ENCODE measurements at regions not wholly inside any gene's neighbourhood (a gene's known extent, or its start where the extent isn't known, plus 50 kb on each side); places are given as distances from the start of the nearest gene placed in this dataset.

DNA sequence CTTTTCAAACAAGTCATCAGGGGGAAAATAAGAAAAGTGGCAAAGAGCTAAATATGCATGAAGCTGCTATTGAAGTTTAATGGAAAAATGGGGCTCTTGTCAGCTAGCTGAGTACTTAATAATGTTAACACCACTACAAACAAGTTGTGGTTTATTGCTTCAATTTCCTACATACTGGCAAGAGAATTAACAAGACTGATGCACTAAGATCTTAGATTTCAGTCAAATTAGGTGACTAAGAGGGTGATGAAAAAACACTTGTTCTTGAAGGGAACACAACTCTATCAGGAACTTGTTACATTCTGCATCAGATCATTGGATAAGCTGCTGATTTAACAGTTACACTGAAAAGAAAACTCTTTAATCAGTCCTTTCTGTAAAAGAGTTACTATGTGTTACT, 234.6 kb upstream of the AFF2 start:
- no peaks in the 10 kb centered on the region for H3K27me3 ChIP-seq (ENCODE audit: low read depth)
- no peak overlapping the region for H3K27ac ChIP-seq (replicated peaks)
- intact Hi-C loops (cut with micrococcal nuclease): no loop called here
- H3K36me3 ChIP-seq: no peaks in the 10 kb centered on the region
- TF ChIP-seq, protein P1, sequence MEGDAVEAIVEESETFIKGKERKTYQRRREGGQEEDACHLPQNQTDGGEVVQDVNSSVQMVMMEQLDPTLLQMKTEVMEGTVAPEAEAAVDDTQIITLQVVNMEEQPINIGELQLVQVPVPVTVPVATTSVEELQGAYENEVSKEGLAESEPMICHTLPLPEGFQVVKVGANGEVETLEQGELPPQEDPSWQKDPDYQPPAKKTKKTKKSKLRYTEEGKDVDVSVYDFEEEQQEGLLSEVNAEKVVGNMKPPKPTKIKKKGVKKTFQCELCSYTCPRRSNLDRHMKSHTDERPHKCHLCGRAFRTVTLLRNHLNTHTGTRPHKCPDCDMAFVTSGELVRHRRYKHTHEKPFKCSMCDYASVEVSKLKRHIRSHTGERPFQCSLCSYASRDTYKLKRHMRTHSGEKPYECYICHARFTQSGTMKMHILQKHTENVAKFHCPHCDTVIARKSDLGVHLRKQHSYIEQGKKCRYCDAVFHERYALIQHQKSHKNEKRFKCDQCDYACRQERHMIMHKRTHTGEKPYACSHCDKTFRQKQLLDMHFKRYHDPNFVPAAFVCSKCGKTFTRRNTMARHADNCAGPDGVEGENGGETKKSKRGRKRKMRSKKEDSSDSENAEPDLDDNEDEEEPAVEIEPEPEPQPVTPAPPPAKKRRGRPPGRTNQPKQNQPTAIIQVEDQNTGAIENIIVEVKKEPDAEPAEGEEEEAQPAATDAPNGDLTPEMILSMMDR (IDR thresholded peaks at IDR 0.05; ENCODE audit: borderline replicate concordance): no peak
- H3K4me3 ChIP-seq: no peak overlapping the region
- no peaks in the 10 kb centered on the region for H3K9me3 ChIP-seq (replicated peaks)
- no peak for DNase-seq
- H3K4me1 ChIP-seq: no peaks in the 10 kb centered on the region

DNA sequence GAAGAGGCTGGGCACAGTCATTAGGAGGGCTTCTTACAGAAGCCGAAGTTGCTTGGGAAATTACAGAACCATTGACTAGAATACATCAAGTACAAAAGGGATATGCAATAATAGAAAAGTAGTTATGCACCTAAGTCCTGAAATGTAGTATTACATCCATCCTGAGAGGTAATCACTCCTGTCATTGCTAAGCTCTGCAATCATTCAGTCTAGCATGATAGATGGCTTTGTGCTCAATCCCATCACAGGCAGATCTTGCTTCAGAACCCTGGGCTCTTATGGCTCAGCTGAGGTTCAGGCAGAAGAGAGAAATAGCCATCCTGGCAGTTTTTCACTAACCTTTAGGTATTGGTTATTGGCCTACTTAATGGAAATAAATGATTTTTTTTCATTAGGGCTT, 231.7 kb upstream of the AFF2 start:
- Histone ChIP-seq H3K4me1 (no peaks in the 10 kb centered on the region), H3K27ac (replicated peaks) (no peak overlapping the region), H3K36me3 (no peaks in the 10 kb centered on the region), H3K4me3 (no peak overlapping the region), H3K9me3 (replicated peaks) (no peaks in the 10 kb centered on the region), H3K27me3 (ENCODE audit: low read depth) (no peaks in the 10 kb centered on the region)
- TF ChIP-seq, protein P1 (IDR thresholded peaks at IDR 0.05; ENCODE audit: borderline replicate concordance): no peak
- DNase-seq: no peak
- intact Hi-C loops (cut with micrococcal nuclease): no loop called here

DNA sequence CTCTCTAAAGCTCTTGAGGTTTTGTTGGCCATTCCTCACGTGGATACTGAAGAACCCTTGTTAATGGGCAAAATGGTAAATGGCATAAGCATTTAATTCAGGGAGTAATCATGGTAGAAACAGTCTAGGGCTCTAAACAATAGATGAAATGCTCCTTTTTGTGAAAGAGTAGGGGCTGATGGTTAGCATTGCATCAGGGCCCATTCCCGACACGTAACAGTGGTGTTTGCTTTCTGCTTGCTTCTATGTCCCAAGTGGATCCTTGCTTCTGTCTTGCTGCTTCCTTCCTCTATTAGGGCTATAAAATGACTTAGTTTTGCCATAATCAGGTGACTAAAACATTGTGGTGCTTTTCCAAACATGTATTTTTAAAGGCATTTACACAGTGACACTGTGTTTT, 230.9 kb upstream of the AFF2 start:
- no peak for DNase-seq
- Histone ChIP-seq H3K9me3 (replicated peaks) (no peaks in the 10 kb centered on the region), H3K4me3 (no peak overlapping the region), H3K27ac (replicated peaks) (no peak overlapping the region), H3K4me1 (no peaks in the 10 kb centered on the region), H3K27me3 (ENCODE audit: low read depth) (no peaks in the 10 kb centered on the region), H3K36me3 (no peaks in the 10 kb centered on the region)
- intact Hi-C loops (cut with micrococcal nuclease): no loop called here
- TF ChIP-seq, protein P1 (IDR thresholded peaks at IDR 0.05; ENCODE audit: borderline replicate concordance): no peak

DNA sequence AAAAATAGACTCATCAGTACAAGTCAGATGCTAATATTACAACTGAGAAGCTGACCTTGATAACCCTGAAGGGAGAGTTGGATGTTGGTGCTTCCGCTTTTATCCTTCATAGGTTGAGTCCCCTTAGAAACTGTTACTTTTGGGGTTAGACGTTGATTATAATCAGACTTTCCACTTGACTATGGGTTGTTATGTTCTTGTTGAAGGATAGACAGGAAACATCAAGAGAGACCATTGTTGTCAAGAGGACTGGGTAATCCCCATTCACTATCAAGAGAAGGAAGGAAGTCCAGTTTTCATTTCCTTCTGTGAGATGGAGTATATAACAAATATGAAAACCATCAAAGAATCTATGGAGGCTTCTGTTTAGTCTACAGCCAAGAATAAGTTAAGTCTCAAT, 229.9 kb upstream of the AFF2 start:
- Histone ChIP-seq H3K9me3 (replicated peaks) (no peaks in the 10 kb centered on the region), H3K4me3 (no peak overlapping the region), H3K27ac (replicated peaks) (no peak overlapping the region), H3K4me1 (no peaks in the 10 kb centered on the region), H3K36me3 (no peaks in the 10 kb centered on the region), H3K27me3 (ENCODE audit: low read depth) (no peaks in the 10 kb centered on the region)
- intact Hi-C loops (cut with micrococcal nuclease): no loop called here
- no peak for DNase-seq
- TF ChIP-seq, protein P1 (IDR thresholded peaks at IDR 0.05; ENCODE audit: borderline replicate concordance): no peak

DNA sequence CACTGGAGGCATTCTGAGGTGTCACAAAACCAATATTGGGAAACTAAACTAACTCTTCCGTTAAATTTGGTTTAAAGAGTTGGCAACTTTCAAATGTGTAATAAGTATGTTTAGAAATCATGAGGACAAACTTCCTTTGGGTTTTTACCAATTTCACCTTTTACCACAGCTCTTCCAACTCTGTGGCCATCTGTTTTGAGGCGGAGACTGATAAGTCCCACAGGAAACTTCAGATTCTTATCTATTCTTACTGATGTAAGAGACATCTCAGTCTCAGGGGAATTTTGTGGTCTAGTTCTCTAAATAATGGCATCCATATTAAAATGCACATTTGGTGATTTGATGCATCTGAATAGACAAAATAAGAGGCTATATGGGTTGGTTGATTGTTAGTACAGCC, 229.2 kb upstream of the AFF2 start:
- H3K9me3 ChIP-seq (replicated peaks): no peaks in the 10 kb centered on the region
- H3K27me3 ChIP-seq (ENCODE audit: low read depth): no peaks in the 10 kb centered on the region
- H3K27ac ChIP-seq (replicated peaks): no peak overlapping the region
- intact Hi-C loops (cut with micrococcal nuclease): no loop called here
- no peak overlapping the region for H3K4me3 ChIP-seq
- TF ChIP-seq, protein P1 (IDR thresholded peaks at IDR 0.05; ENCODE audit: borderline replicate concordance): no peak
- H3K36me3 ChIP-seq: no peaks in the 10 kb centered on the region
- H3K4me1 ChIP-seq: no peaks in the 10 kb centered on the region
- DNase-seq: no peak

DNA sequence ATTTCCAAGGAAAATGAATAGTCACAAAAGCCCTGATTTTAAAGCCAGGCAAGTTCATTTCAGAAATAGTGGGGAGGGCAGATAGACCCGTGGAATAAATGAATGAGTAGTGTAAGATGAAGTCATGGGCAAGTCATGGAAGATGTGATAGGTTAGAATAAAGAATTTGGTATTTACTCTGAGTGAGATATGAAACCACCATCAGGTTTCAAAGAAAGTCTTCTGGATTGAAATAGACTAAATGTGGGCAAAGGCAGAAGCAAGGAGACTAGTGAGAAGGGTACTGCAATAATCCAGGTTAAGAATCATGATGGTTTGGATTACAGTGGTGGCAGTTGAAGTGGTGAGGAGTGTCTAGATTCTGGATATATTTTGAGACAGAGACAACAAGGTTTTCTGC, 218.5 kb upstream of the AFF2 start:
- Histone ChIP-seq H3K36me3 (no peaks in the 10 kb centered on the region), H3K9me3 (replicated peaks) (no peaks in the 10 kb centered on the region), H3K27me3 (ENCODE audit: low read depth) (no peaks in the 10 kb centered on the region), H3K4me1 (no peaks in the 10 kb centered on the region), H3K27ac (replicated peaks) (no peak overlapping the region), H3K4me3 (no peak overlapping the region)
- intact Hi-C loops (cut with micrococcal nuclease): no loop called here
- no peak for DNase-seq
- TF ChIP-seq, protein P1 (IDR thresholded peaks at IDR 0.05; ENCODE audit: borderline replicate concordance): no peak

Data from left ventricle myocardium inferior (tissue), 1 donor.